Lung (tissue), 11 donors: ENCODE measurements at regions not wholly inside any gene's neighbourhood (a gene's known extent, or its start where the extent isn't known, plus 50 kb on each side); places are given as distances from the start of the nearest gene placed in this dataset.
A peak's percentile ranks its signal among the peaks of the same experiment; 100 is the strongest.

Experiments
- ATAC-seq: fragments of 200-7000 bp; cut with Tn5 transposase; one replicate; pipeline ENCODE4 v1.9.1; 2020; ENCODE audit warnings: moderate number of reproducible peaks; ENCODE audit not compliant: insufficient read depth, low FRiP score
- DNase-seq, 3 donors: peaks; one replicate each; pipeline ENCODE4 v3.0.0-alpha.2; 2013 to 2017
- H3K27ac ChIP-seq, 2 donors: one replicate each; pipeline ENCODE4 v1.5.1; 2013; ENCODE audit warnings: mild to moderate bottlenecking in 2 of 2, moderate library complexity in 2 of 2, control low read depth in 1 of 2, inconsistent platforms in 1 of 2, low read depth in 1 of 2, low read length in 1 of 2
- H3K27me3 ChIP-seq, 3 donors: one replicate each; pipeline ENCODE4 v1.5.1; 2013; ENCODE audit warnings: low read length in 2 of 3; ENCODE audit not compliant: control insufficient read depth in 3 of 3, insufficient read depth in 3 of 3
- H3K36me3 ChIP-seq, 4 donors: one replicate each; pipeline ENCODE4 v1.5.1; 2013; ENCODE audit warnings: low read length in 4 of 4, mild to moderate bottlenecking in 1 of 4, moderate library complexity in 1 of 4; ENCODE audit not compliant: control insufficient read depth in 4 of 4, insufficient read depth in 4 of 4
- H3K4me1 ChIP-seq, 5 donors: one replicate each; pipeline ENCODE4 v1.5.1; 2013; ENCODE audit warnings: low read length in 5 of 5, mild to moderate bottlenecking in 2 of 5, moderate library complexity in 1 of 5; ENCODE audit not compliant: control insufficient read depth in 5 of 5, insufficient read depth in 5 of 5
- H3K4me3 ChIP-seq: one replicate; pipeline ENCODE4 v1.5.1; 2013; ENCODE audit warnings: mild to moderate bottlenecking, control low read depth, moderate library complexity
- H3K9ac ChIP-seq, 2 donors: one replicate each; pipeline ENCODE4 v1.5.1; 2013; ENCODE audit warnings: low read length in 2 of 2, control low read depth in 1 of 2; ENCODE audit not compliant: insufficient read depth in 1 of 2
- H3K9me3 ChIP-seq, 4 donors: one replicate each; pipeline ENCODE4 v1.5.1; 2013; ENCODE audit warnings: low read length in 3 of 4, mild to moderate bottlenecking in 1 of 4, moderate library complexity in 1 of 4; ENCODE audit not compliant: control insufficient read depth in 4 of 4, insufficient read depth in 3 of 4
- CTCF ChIP-seq: IDR thresholded peaks from 2 replicates; pipeline ENCODE4 v1.5.1; 2012; ENCODE audit warnings: mild to moderate bottlenecking; ENCODE audit errors: control extremely low read depth, extremely low read depth
- WGBS, 2 donors: extraction: QIAGEN DNeasy Blood & Tissue Kit; methylation state at CpG; one replicate each; pipeline ENCODE4 v1.1.7; 2013; 5-methylcytosine and 5-hydroxymethylcytosine counted together
- donor health status: control.
- donor health status: control.
- donor health status: Bipolar disorder and iron deficiency.
- donor health status: healthy.
- donor health status: DM: yes; HTN: yes; CAD: no.

GRCh38 chr4:45661893-45662292 lies 462.0 kb downstream of the GABRG1 start:
- H3K9me3 ChIP-seq, result no peaks in the 10 kb centered on the region
- no peak for TF ChIP-seq CTCF
- no peak for ATAC-seq
- peaks cover 0 to 42% (median 6%) of the 10 kb centered on the region in 5 donors for H3K4me1 ChIP-seq
- WGBS, 2 donors, result 72 to 75% methylated on average over 3 of the region's 3 CpGs
- H3K27me3 ChIP-seq, result no peaks in the 10 kb centered on the region
- H3K4me3 ChIP-seq, result no peak overlapping the region
- H3K9ac ChIP-seq, result no peak overlapping the region
- DNase-seq, result no peak
- H3K36me3 ChIP-seq, result no peaks in the 10 kb centered on the region
- H3K27ac ChIP-seq, result no peak overlapping the region

GRCh38 chr4:45650545-45650944 lies 473.3 kb downstream of the GABRG1 start:
- ATAC-seq (no peak), DNase-seq (no peak)
- H3K36me3 ChIP-seq, result no peaks in the 10 kb centered on the region
- no peak overlapping the region for H3K27ac ChIP-seq
- no peak for TF ChIP-seq CTCF
- 93 to 95% methylated on average over 1 of the region's 1 CpG for WGBS, 2 donors
- H3K27me3 ChIP-seq, result no peaks in the 10 kb centered on the region
- H3K4me3 ChIP-seq, result no peak overlapping the region
- H3K9me3 ChIP-seq, result peaks cover 0 to 3% (median 0%) of the 10 kb centered on the region in 4 donors
- no peak overlapping the region for H3K9ac ChIP-seq
- H3K4me1 ChIP-seq, result peaks cover 0 to 2% (median 0%) of the 10 kb centered on the region in 5 donors

GRCh38 chr4:45648846-45649245 lies 475.0 kb downstream of the GABRG1 start:
- Histone ChIP-seq H3K9ac (no peak overlapping the region), H3K27ac (no peak overlapping the region), H3K27me3 (no peaks in the 10 kb centered on the region), H3K9me3 (peaks cover 0 to 3% (median 0%) of the 10 kb centered on the region in 4 donors), H3K36me3 (no peaks in the 10 kb centered on the region), H3K4me1 (peaks cover 0 to 8% (median 0%) of the 10 kb centered on the region in 5 donors), H3K4me3 (no peak overlapping the region)
- ATAC-seq, result no peak
- DNase-seq, result peak in 1 of 3 donors; percentile 22
- TF ChIP-seq CTCF, result no peak

- no peaks in the 10 kb centered on the region for H3K36me3 ChIP-seq
- no peak overlapping the region for H3K9ac ChIP-seq
- H3K4me1 ChIP-seq, result peaks cover 0 to 8% (median 0%) of the 10 kb centered on the region in 5 donors
- no peaks in the 10 kb centered on the region for H3K27me3 ChIP-seq
- TF ChIP-seq CTCF, result no peak
- H3K4me3 ChIP-seq, result no peak overlapping the region
- no peak overlapping the region for H3K27ac ChIP-seq
- ATAC-seq (no peak), DNase-seq (no peak)
- peaks cover 0 to 3% (median 0%) of the 10 kb centered on the region in 4 donors for H3K9me3 ChIP-seq
Measured at GRCh38 chr4:45647823-45648222, 476.0 kb downstream of the GABRG1 start.
